ENCODE measurements at regions not wholly inside any gene's neighbourhood (a gene's known extent, or its start where the extent isn't known, plus 50 kb on each side); places are given as distances from the start of the nearest gene placed in this dataset.

GRCh38 chr3:163927521-163927920 is 1150.8 kb downstream of the SI start:
- no peak for DNase-seq

- no peak for DNase-seq
These were observed 1153.7 kb downstream of the SI start for GRCh38 chr3:163924600-163924999.

GRCh38 chr3:163919154-163919553 is 1159.1 kb downstream of the SI start:
- DNase-seq: no peak

GRCh38 chr3:163916596-163917560 is 1161.4 kb downstream of the SI start:
- no peak for DNase-seq

GRCh38 chr3:163915280-163915679 is 1163.0 kb downstream of the SI start:
- DNase-seq: no peak

- DNase-seq: no peak
These were observed 1163.7 kb downstream of the SI start for GRCh38 chr3:163914567-163914966.

- no peak for DNase-seq
These were observed 1186.5 kb downstream of the SI start for GRCh38 chr3:163891771-163892170.

GRCh38 chr3:163890661-163891060 is 1187.6 kb downstream of the SI start:
- DNase-seq: no peak

- no peak for DNase-seq
These were observed 1199.1 kb downstream of the SI start for GRCh38 chr3:163879172-163879571.

GRCh38 chr3:163878396-163878795 is 1199.9 kb downstream of the SI start:
- DNase-seq: no peak

GRCh38 chr3:163877805-163878204 is 1200.5 kb downstream of the SI start:
- DNase-seq: no peak

GRCh38 chr3:163863146-163863545 is 1215.2 kb downstream of the SI start:
- no peak for DNase-seq

- no peak for DNase-seq
These were observed 1226.1 kb downstream of the SI start for GRCh38 chr3:163852233-163852632.

- DNase-seq: no peak
These were observed 1239.5 kb downstream of the SI start for GRCh38 chr3:163838769-163839168.

- DNase-seq: no peak
These were observed 1245.7 kb downstream of the SI start for GRCh38 chr3:163832547-163832946.

- no peak for DNase-seq
These were observed 1256.5 kb downstream of the SI start for GRCh38 chr3:163821841-163822240.

- no peak for DNase-seq
These were observed 1261.3 kb downstream of the SI start for GRCh38 chr3:163817015-163817414.

- no peak for DNase-seq
These were observed 1264.4 kb downstream of the SI start for GRCh38 chr3:163813935-163814334.

- DNase-seq: no peak
These were observed 1266.3 kb downstream of the SI start for GRCh38 chr3:163812006-163812405.

GRCh38 chr3:163809540-163809993 is 1268.7 kb downstream of the SI start:
- DNase-seq: no peak

- DNase-seq: no peak
These were observed 1291.9 kb downstream of the SI start for GRCh38 chr3:163786416-163786815.

GRCh38 chr3:163785693-163786092 is 1292.6 kb downstream of the SI start:
- DNase-seq: no peak

- no peak for DNase-seq
These were observed 1298.6 kb downstream of the SI start for GRCh38 chr3:163779396-163780344.

Measured in T-helper 2 cell (primary cell).